H1 (cell line): ENCODE measurements at regions not wholly inside any gene's neighbourhood (a gene's known extent, or its start where the extent isn't known, plus 50 kb on each side); places are given as distances from the start of the nearest gene placed in this dataset.

Experiments used
- CTCF ChIA-PET: fragments of 300-600 bp; sonication (Branson Sonifier 250); formaldehyde crosslinking; loops from one replicate; lab custom pipeline; 2021; ENCODE audit not compliant: partially characterized antibody; lab: Charles Lee
- POLR2A ChIA-PET: fragments of 300-600 bp; sonication (Branson Sonifier 250); formaldehyde crosslinking; loops from one replicate; lab custom pipeline; 2021; ENCODE audit warnings: inconsistent platforms; ENCODE audit not compliant: partially characterized antibody; lab: Charles Lee
- DNase-seq, 2 experiments: peaks; one replicate each; pipeline versions ENCODE4 v3.0.0 to v3.0.0-alpha.2; 2010 to 2022; ENCODE audit warnings: low spot score in 2 of 2, low read depth in 1 of 2, mixed read lengths in 1 of 2
- FAIRE-seq: peaks from 2 replicates; lab custom pipeline; 2011; peaks lifted over from hg19 to GRCh38; lab: Jason Lieb, UNC
- H2AFZ ChIP-seq: 2 replicates; pipeline ENCODE4 v1.8.1; 2012; ENCODE audit warnings: low read length, inconsistent platforms
- H2AK5ac ChIP-seq: 2 replicates; pipeline ENCODE4 v1.6.1; 2013; ENCODE audit warnings: low read depth, low read length
- H2BK120ac ChIP-seq: replicated peaks from 2 replicates; pipeline ENCODE3; 2013; ENCODE audit warnings: low read depth, low read length, inconsistent platforms
- H2BK12ac ChIP-seq: 2 replicates; pipeline ENCODE4 v1.6.1; 2013; ENCODE audit warnings: low read depth, low read length
- H2BK15ac ChIP-seq: 2 replicates; pipeline ENCODE4 v1.6.1; 2013; ENCODE audit warnings: low read length
- H2BK20ac ChIP-seq: 2 replicates; pipeline ENCODE4 v1.6.1; 2013; ENCODE audit warnings: low read length
- H2BK5ac ChIP-seq: 2 replicates; pipeline ENCODE4 v1.6.1; 2013; ENCODE audit warnings: low read depth, low read length
- H3K14ac ChIP-seq: 2 replicates; pipeline ENCODE4 v1.6.1; 2013; ENCODE audit warnings: inconsistent platforms; ENCODE audit not compliant: insufficient read length
- H3K18ac ChIP-seq: 2 replicates; pipeline ENCODE4 v1.6.1; 2013; ENCODE audit warnings: low read length; ENCODE audit errors: extremely low read depth
- H3K23ac ChIP-seq: 2 replicates; pipeline ENCODE4 v1.6.1; 2013; ENCODE audit warnings: inconsistent platforms; ENCODE audit not compliant: insufficient read length
- H3K23me2 ChIP-seq: 2 replicates; pipeline ENCODE4 v1.6.1; 2013; ENCODE audit warnings: low read depth, low read length
- H3K27ac ChIP-seq: 2 replicates; pipeline ENCODE4 v1.6.1; 2011; ENCODE audit warnings: low read depth, low read length, inconsistent platforms
- H3K27me3 ChIP-seq, 4 experiments: replicated peaks in 1 of 4; 1 replicate in 1 of 4; 2 replicates in 3 of 4; pipeline versions ENCODE4 v1.6.1 to v1.8.1; 2011 to 2013; ENCODE audit warnings: low read length in 3 of 4, mild to moderate bottlenecking in 3 of 4, inconsistent platforms in 2 of 4, mixed read lengths in 2 of 4, moderate library complexity in 1 of 4; ENCODE audit not compliant: control insufficient read depth in 3 of 4, insufficient read depth in 3 of 4; ENCODE audit errors: extremely low read depth in 1 of 4
- H3K36me3 ChIP-seq, 4 experiments: 2 replicates each; pipeline versions ENCODE4 v1.6.1 to v1.8.1; 2011 to 2013; ENCODE audit warnings: mild to moderate bottlenecking in 4 of 4, low read length in 3 of 4, moderate library complexity in 2 of 4, control low read depth in 1 of 4, inconsistent platforms in 1 of 4; ENCODE audit not compliant: insufficient read depth in 4 of 4, control insufficient read depth in 2 of 4
- H3K4ac ChIP-seq: replicated peaks from 2 replicates; pipeline ENCODE3; 2013; ENCODE audit warnings: low read length, low read depth, mixed read lengths, inconsistent platforms; ENCODE audit not compliant: insufficient read length
- H3K4me1 ChIP-seq, 4 experiments: replicated peaks in 1 of 4; 1 replicate in 1 of 4; 2 replicates in 3 of 4; pipeline versions ENCODE4 v1.6.1 to v1.8.1; 2011 to 2013; ENCODE audit warnings: low read length in 3 of 4, inconsistent platforms in 2 of 4, mixed read lengths in 1 of 4; ENCODE audit not compliant: insufficient read depth in 4 of 4, control insufficient read depth in 3 of 4
- H3K4me2 ChIP-seq, 2 experiments: 2 replicates each; pipeline versions ENCODE4 v1.6.1 to v1.8.1; 2011 to 2013; ENCODE audit warnings: low read depth in 2 of 2, low read length in 2 of 2, control low read depth in 1 of 2, inconsistent platforms in 1 of 2, mild to moderate bottlenecking in 1 of 2; ENCODE audit not compliant: insufficient read depth in 1 of 2
- H3K4me3 ChIP-seq, 4 experiments: fragments of 200-600, 300-600 bp in 1 of 4; sonication (generic), shearing (Covaris generic), sonication (Bioruptor Twin) in 1 of 4; 2 replicates each; pipeline versions ENCODE4 v1.5.1 to v1.8.1; 2011 to 2016; ENCODE audit warnings: low read length in 4 of 4, low read depth in 3 of 4, control low read depth in 2 of 4, inconsistent platforms in 2 of 4, mild to moderate bottlenecking in 2 of 4, mixed read lengths in 1 of 4, moderate library complexity in 1 of 4; ENCODE audit not compliant: insufficient read depth in 2 of 4; ENCODE audit errors: extremely low read depth in 1 of 4
- H3K56ac ChIP-seq: replicated peaks from 2 replicates; pipeline ENCODE3; 2013; ENCODE audit warnings: low read depth, mild to moderate bottlenecking, mixed read lengths, low read length, inconsistent platforms; ENCODE audit not compliant: insufficient read length
- H3K79me1 ChIP-seq: 2 replicates; pipeline ENCODE4 v1.6.1; 2013; ENCODE audit warnings: low read depth, low read length, control low read depth
- H3K79me2 ChIP-seq, 2 experiments: 2 replicates each; pipeline versions ENCODE4 v1.6.1 to v1.8.1; 2012 to 2013; ENCODE audit warnings: low read length in 2 of 2, mild to moderate bottlenecking in 2 of 2, inconsistent platforms in 1 of 2; ENCODE audit not compliant: insufficient read depth in 2 of 2, control insufficient read depth in 1 of 2
- H3K9ac ChIP-seq, 4 experiments: replicated peaks in 1 of 4; 1 replicate in 1 of 4; 2 replicates in 3 of 4; pipeline versions ENCODE4 v1.6.1 to v1.8.1; 2011 to 2013; ENCODE audit warnings: low read depth in 3 of 4, low read length in 3 of 4, control low read depth in 2 of 4, mild to moderate bottlenecking in 2 of 4, moderate library complexity in 2 of 4, inconsistent platforms in 1 of 4; ENCODE audit errors: extremely low read depth in 1 of 4
- H3K9me3 ChIP-seq, 2 experiments: 2 replicates each; pipeline versions ENCODE4 v1.6.1 to v1.8.1; 2012 to 2013; ENCODE audit warnings: mild to moderate bottlenecking in 2 of 2, moderate library complexity in 2 of 2, control low read depth in 1 of 2, inconsistent platforms in 1 of 2, low read depth in 1 of 2, low read length in 1 of 2, mixed read lengths in 1 of 2; ENCODE audit not compliant: insufficient read depth in 2 of 2
- H4K20me1 ChIP-seq, 2 experiments: replicated peaks in 1 of 2; 2 replicates each; pipeline versions ENCODE3 to v1.8.1; 2011 to 2013; ENCODE audit warnings: inconsistent platforms in 2 of 2, low read length in 2 of 2, mild to moderate bottlenecking in 1 of 2; ENCODE audit not compliant: insufficient read depth in 2 of 2, control insufficient read depth in 1 of 2
- H4K5ac ChIP-seq: 2 replicates; pipeline ENCODE4 v1.6.1; 2013; ENCODE audit warnings: low read length, low read depth, mixed read lengths, inconsistent platforms; ENCODE audit not compliant: insufficient read length
- H4K8ac ChIP-seq: 2 replicates; pipeline ENCODE4 v1.8.0; 2013; ENCODE audit warnings: mild to moderate bottlenecking, moderate library complexity, low read length, inconsistent platforms; ENCODE audit not compliant: insufficient read depth; ENCODE audit errors: extremely low read depth
- H4K91ac ChIP-seq: replicated peaks from 2 replicates; pipeline ENCODE3; 2013; ENCODE audit warnings: low read length, mixed read lengths, inconsistent platforms; ENCODE audit not compliant: insufficient read length
- CBX8 ChIP-seq: fragments of 300-800, 300-1000 bp; sonication (generic); IDR thresholded peaks from 2 replicates; pipeline ENCODE4 v1.7.1; 2016; ENCODE audit warnings: low read depth, low read length, borderline replicate concordance
- CHD2 ChIP-seq: IDR thresholded peaks from 2 replicates; pipeline ENCODE4 v1.6.1; 2012; ENCODE audit warnings: low read length, improper control_type of control experiment
- CTBP2 ChIP-seq: IDR thresholded peaks from 2 replicates; pipeline ENCODE4 v1.7.0; 2011; ENCODE audit warnings: borderline replicate concordance, mild to moderate bottlenecking, moderate library complexity, mixed read lengths, low read length; ENCODE audit not compliant: insufficient read depth, insufficient read length
- EZH2 ChIP-seq: fragments of 200-600 bp; sonication (generic); IDR thresholded peaks from 2 replicates; pipeline ENCODE4 v1.7.1; 2012; ENCODE audit warnings: low read depth, mild to moderate bottlenecking, moderate library complexity, low read length, inconsistent platforms; ENCODE audit not compliant: severe bottlenecking
- FOSL1 ChIP-seq: IDR thresholded peaks from 2 replicates; pipeline ENCODE4 v1.6.1; 2011; ENCODE audit warnings: mild to moderate bottlenecking, low read depth, low read length, moderate library complexity; ENCODE audit not compliant: insufficient read depth
- GTF2F1 ChIP-seq: IDR thresholded peaks from 2 replicates; pipeline ENCODE4 v1.6.1; 2012; ENCODE audit warnings: low read depth, low read length, improper control_type of control experiment, borderline replicate concordance
- KDM4A ChIP-seq: IDR thresholded peaks from one replicate; pipeline ENCODE4 v1.7.1; 2012; ENCODE audit warnings: low read depth, mild to moderate bottlenecking, moderate library complexity, low read length, inconsistent platforms; ENCODE audit not compliant: severe bottlenecking
- KDM5A ChIP-seq: fragments of 200-600 bp; IDR thresholded peaks from 2 replicates; pipeline ENCODE4 v1.7.1; 2012; ENCODE audit warnings: mild to moderate bottlenecking, low read length, inconsistent platforms, mixed read lengths
- MAX ChIP-seq: IDR thresholded peaks from 2 replicates; pipeline ENCODE4 v1.6.1; 2012; ENCODE audit warnings: inconsistent platforms
- NANOG ChIP-seq: IDR thresholded peaks from 2 replicates; pipeline ENCODE4 v1.6.1; 2011; ENCODE audit warnings: low read length, low read depth, mild to moderate bottlenecking, inconsistent platforms; ENCODE audit not compliant: insufficient read depth, poor library complexity, severe bottlenecking
- PHF8 ChIP-seq: fragments of 200-600 bp; sonication (generic); conservative IDR thresholded peaks from 2 replicates; pipeline ENCODE4 v1.7.1; 2012; ENCODE audit warnings: low read depth, mild to moderate bottlenecking, inconsistent platforms, low read length, moderate library complexity
- SIN3A ChIP-seq, 2 experiments: IDR thresholded peaks in 1 of 2; conservative IDR thresholded peaks in 1 of 2; 2 replicates each; pipeline ENCODE4 v1.6.1; 2011 to 2012; ENCODE audit warnings: low read length in 2 of 2, improper control_type of control experiment in 1 of 2, low read depth in 1 of 2, mild to moderate bottlenecking in 1 of 2
- SP4 ChIP-seq: IDR thresholded peaks from 2 replicates; pipeline ENCODE4 v1.6.1; 2012; ENCODE audit warnings: low read length, inconsistent platforms
- WGBS, 2 experiments: shearing (Covaris generic) in 1 of 2; methylation state at CpG; one replicate each; pipeline versions ENCODE4 v1.1.6 to v1.1.7; 2013 to 2015; ENCODE audit warnings: low lambda C conversion rate in 2 of 2, mixed read lengths in 2 of 2, inconsistent platforms in 1 of 2, low coverage in 1 of 2, missing lambda C conversion rate in 1 of 2; ENCODE audit not compliant: insufficient replicate concordance in 2 of 2, insufficient coverage in 1 of 2, insufficient read length in 1 of 2; ENCODE audit errors: extremely low coverage in 1 of 2, missing lambda C conversion rate in 1 of 2; 5-methylcytosine and 5-hydroxymethylcytosine counted together

GRCh38 chr1:181314010-181314409, 169.3 kb upstream of the CACNA1E start:
- H3K4me1 ChIP-seq: peaks cover 0 to 21% (median 3%) of the 10 kb centered on the region in 4 experiments; a peak in 6 of 7 replicates
- H3K9ac ChIP-seq: no peak overlapping the region
- ChIA-PET CTCF (interaction anchor here (0.6 to 1.3 kb wide), 4 partner anchors 79 to 388 kb away, joined by 3 to 5 read pairs (median 4); no protein-coding TSS in a partner anchor), POLR2A (no interaction called here)
- peaks cover 25 to 38% (median 35%) of the 10 kb centered on the region in 4 experiments for H3K27me3 ChIP-seq
- no peak overlapping the region for H2BK15ac ChIP-seq
- DNase-seq (no peak), FAIRE-seq (no peak)
- H3K36me3 ChIP-seq: no peaks in the 10 kb centered on the region
- H2AK5ac ChIP-seq: no peak overlapping the region
- no peaks in the 10 kb centered on the region for H3K9me3 ChIP-seq
- H3K56ac ChIP-seq: no peak overlapping the region
- H2BK5ac ChIP-seq: no peak overlapping the region
- no peaks in the 10 kb centered on the region for H3K79me2 ChIP-seq
- H3K27ac ChIP-seq: no peak overlapping the region
- no peak overlapping the region for H2BK20ac ChIP-seq
- H3K4me2 ChIP-seq: no peak overlapping the region
- H3K4ac ChIP-seq: no peak overlapping the region
- H3K79me1 ChIP-seq: no peaks in the 10 kb centered on the region; the same call in 1 of the 2 replicates
- H3K23ac ChIP-seq: no peak overlapping the region
- no peak overlapping the region for H4K8ac ChIP-seq
- no peak overlapping the region for H3K4me3 ChIP-seq
- H2AFZ ChIP-seq: no peak overlapping the region
- H3K18ac ChIP-seq: no peak overlapping the region
- no peak overlapping the region for H3K14ac ChIP-seq
- no peak overlapping the region for H2BK12ac ChIP-seq
- H2BK120ac ChIP-seq: no peak overlapping the region
- peaks cover 0 to 1% of the 10 kb centered on the region in 2 experiments for H4K20me1 ChIP-seq
- H4K91ac ChIP-seq: no peak overlapping the region
- no peak overlapping the region for H4K5ac ChIP-seq
- peaks cover 10% of the 10 kb centered on the region for H3K23me2 ChIP-seq
- WGBS, 2 experiments: 75% methylated on average over 3 of the region's 3 CpGs; no CpG with 5 or more reads in 1 of the 2 experiments
- TF ChIP-seq EZH2 (no peak), KDM4A (no peak), MAX (no peak), NANOG (no peak), PHF8 (no peak), CHD2 (no peak), KDM5A (no peak), SP4 (no peak), CBX8 (no peak), CTBP2 (no peak), FOSL1 (no peak), SIN3A (conservative IDR thresholded peaks at IDR 0.05 in 1 of 2, IDR thresholded peaks at IDR 0.05 in 1 of 2; ENCODE audit: low read depth in 1 of 2, low read length in 2 of 2) (no peak), GTF2F1 (no peak)
